Astrocyte (in vitro differentiated cells and primary cell): ENCODE measurements at regions not wholly inside any gene's neighbourhood (a gene's known extent, or its start where the extent isn't known, plus 50 kb on each side); places are given as distances from the start of the nearest gene placed in this dataset.
A peak's percentile ranks its signal among the peaks of the same experiment; 100 is the strongest.

Experiments
- DNase-seq: peaks from one replicate; pipeline ENCODE4 v3.0.0-alpha.2; 2010; ENCODE audit warnings: low read depth
- FAIRE-seq: peaks from 2 replicates; lab custom pipeline; 2011; peaks lifted over from hg19 to GRCh38; lab: Jason Lieb, UNC
- H2AFZ ChIP-seq: 2 replicates; pipeline ENCODE4 v1.6.0; 2012; ENCODE audit warnings: low read depth, low read length, inconsistent platforms
- H3K27ac ChIP-seq: 2 replicates; pipeline ENCODE4 v1.5.1; 2011; ENCODE audit warnings: low read depth, low read length, inconsistent platforms
- H3K27me3 ChIP-seq: 2 replicates; pipeline ENCODE4 v1.6.0; 2011; ENCODE audit warnings: low read length, inconsistent platforms; ENCODE audit not compliant: insufficient read depth
- H3K36me3 ChIP-seq: 2 replicates; pipeline ENCODE4 v1.5.1; 2011; ENCODE audit warnings: low read length, inconsistent platforms; ENCODE audit not compliant: insufficient read depth
- H3K4me1 ChIP-seq: 2 replicates; pipeline ENCODE4 v1.5.1; 2011; ENCODE audit warnings: low read length, inconsistent platforms; ENCODE audit not compliant: insufficient read depth
- H3K4me2 ChIP-seq: 2 replicates; pipeline ENCODE4 v1.6.0; 2012; ENCODE audit warnings: low read length, inconsistent platforms
- H3K4me3 ChIP-seq: 2 replicates; pipeline ENCODE4 v1.5.1; 2011; ENCODE audit warnings: low read depth, mild to moderate bottlenecking, low read length, inconsistent platforms; ENCODE audit not compliant: insufficient read depth
- H3K79me2 ChIP-seq: 2 replicates; pipeline ENCODE4 v1.6.0; 2012; ENCODE audit warnings: mild to moderate bottlenecking, low read length, inconsistent platforms; ENCODE audit not compliant: insufficient read depth
- H3K9ac ChIP-seq: 2 replicates; pipeline ENCODE4 v1.6.0; 2012; ENCODE audit warnings: mild to moderate bottlenecking, low read length, inconsistent platforms
- H3K9me3 ChIP-seq: 2 replicates; pipeline ENCODE4 v1.5.1; 2012; ENCODE audit warnings: low read depth, mild to moderate bottlenecking, low read length, inconsistent platforms; ENCODE audit not compliant: insufficient read depth
- H4K20me1 ChIP-seq: 2 replicates; pipeline ENCODE4 v1.6.0; 2012; ENCODE audit warnings: low read length, inconsistent platforms; ENCODE audit not compliant: insufficient read depth
- H3K27ac Mint-ChIP-seq: one replicate; pipeline ENCODE4 v1.8.0; 2021; ENCODE audit warnings: mild to moderate bottlenecking, mixed read lengths; ENCODE audit not compliant: unreplicated experiment
- H3K27me3 Mint-ChIP-seq: one replicate; pipeline ENCODE4 v1.8.0; 2021; ENCODE audit warnings: low read depth, mixed read lengths; ENCODE audit not compliant: unreplicated experiment
- H3K36me3 Mint-ChIP-seq: one replicate; pipeline ENCODE4 v1.8.0; 2021; ENCODE audit warnings: low read depth, mixed read lengths; ENCODE audit not compliant: unreplicated experiment
- H3K4me1 Mint-ChIP-seq: one replicate; pipeline ENCODE4 v1.8.0; 2021; ENCODE audit warnings: low read depth, mixed read lengths; ENCODE audit not compliant: unreplicated experiment
- H3K4me3 Mint-ChIP-seq: one replicate; pipeline ENCODE4 v1.8.0; 2021; ENCODE audit warnings: mild to moderate bottlenecking, moderate library complexity, mixed read lengths; ENCODE audit not compliant: unreplicated experiment
- H3K9me3 Mint-ChIP-seq: one replicate; pipeline ENCODE4 v1.8.0; 2021; ENCODE audit warnings: mild to moderate bottlenecking, mixed read lengths; ENCODE audit not compliant: unreplicated experiment
- CTCF ChIP-seq: IDR thresholded peaks from 2 replicates; pipeline ENCODE4 v1.5.1; 2011; ENCODE audit warnings: low read depth, mild to moderate bottlenecking, inconsistent platforms, low read length, moderate library complexity; ENCODE audit not compliant: insufficient read depth
- EZH2 ChIP-seq: IDR thresholded peaks from 2 replicates; pipeline ENCODE4 v1.6.1; 2012; ENCODE audit warnings: mild to moderate bottlenecking, low read length, inconsistent platforms; ENCODE audit not compliant: insufficient read depth

- no peak for DNase-seq
- Mint-ChIP-seq H3K4me1 (no peaks in the 10 kb centered on the region), H3K27ac (peak overlapping the region; percentile 1), H3K36me3 (no peaks in the 10 kb centered on the region), H3K4me3 (no peak overlapping the region), H3K27me3 (no peaks in the 10 kb centered on the region), H3K9me3 (no peaks in the 10 kb centered on the region)
- Histone ChIP-seq H3K27ac (no peak overlapping the region), H3K9me3 (no peaks in the 10 kb centered on the region), H2AFZ (no peak overlapping the region), H3K79me2 (no peaks in the 10 kb centered on the region), H3K4me2 (no peak overlapping the region), H4K20me1 (no peaks in the 10 kb centered on the region), H3K4me1 (no peaks in the 10 kb centered on the region), H3K9ac (no peak overlapping the region), H3K4me3 (no peak overlapping the region), H3K36me3 (no peaks in the 10 kb centered on the region), H3K27me3 (no peaks in the 10 kb centered on the region)
- TF ChIP-seq EZH2: no peak
- no peak for TF ChIP-seq CTCF
- no peak for FAIRE-seq
Observed at GRCh38 chr21:17032141-17032655, 480.6 kb upstream of the CXADR start.

GRCh38 chr21:17044696-17045095, 468.1 kb upstream of the CXADR start:
- H2AFZ ChIP-seq: no peak overlapping the region
- no peak for FAIRE-seq
- no peaks in the 10 kb centered on the region for H3K36me3 ChIP-seq
- no peaks in the 10 kb centered on the region for H3K9me3 ChIP-seq
- Mint-ChIP-seq H3K27ac (no peak overlapping the region), H3K27me3 (no peaks in the 10 kb centered on the region), H3K4me3 (no peak overlapping the region), H3K36me3 (no peaks in the 10 kb centered on the region), H3K9me3 (no peaks in the 10 kb centered on the region), H3K4me1 (no peaks in the 10 kb centered on the region)
- DNase-seq: no peak
- TF ChIP-seq EZH2 (no peak), CTCF (no peak)
- no peaks in the 10 kb centered on the region for H4K20me1 ChIP-seq
- H3K9ac ChIP-seq: no peak overlapping the region
- no peak overlapping the region for H3K27ac ChIP-seq
- H3K4me1 ChIP-seq: no peaks in the 10 kb centered on the region
- no peaks in the 10 kb centered on the region for H3K79me2 ChIP-seq
- no peaks in the 10 kb centered on the region for H3K27me3 ChIP-seq
- no peak overlapping the region for H3K4me3 ChIP-seq
- H3K4me2 ChIP-seq: no peak overlapping the region

GRCh38 chr21:17045214-17045853, 467.5 kb upstream of the CXADR start:
- no peak for TF ChIP-seq EZH2
- peak; percentile 65 for TF ChIP-seq CTCF
- Histone ChIP-seq H3K27me3 (no peaks in the 10 kb centered on the region), H3K4me2 (no peak overlapping the region), H3K9me3 (no peaks in the 10 kb centered on the region), H4K20me1 (no peaks in the 10 kb centered on the region), H3K4me3 (no peak overlapping the region), H2AFZ (no peak overlapping the region), H3K27ac (no peak overlapping the region), H3K36me3 (no peaks in the 10 kb centered on the region), H3K4me1 (no peaks in the 10 kb centered on the region), H3K79me2 (no peaks in the 10 kb centered on the region), H3K9ac (no peak overlapping the region)
- FAIRE-seq (no peak), DNase-seq (peak; percentile 19)
- H3K4me1 Mint-ChIP-seq: peaks cover under 1% of the 10 kb centered on the region
- H3K9me3 Mint-ChIP-seq: no peaks in the 10 kb centered on the region
- no peak overlapping the region for H3K4me3 Mint-ChIP-seq
- no peak overlapping the region for H3K27ac Mint-ChIP-seq
- no peaks in the 10 kb centered on the region for H3K36me3 Mint-ChIP-seq
- no peaks in the 10 kb centered on the region for H3K27me3 Mint-ChIP-seq
